Thymus (tissue), 11 donors: ENCODE measurements at regions not wholly inside any gene's neighbourhood (a gene's known extent, or its start where the extent isn't known, plus 50 kb on each side); places are given as distances from the start of the nearest gene placed in this dataset.

Experiments used
- DNase-seq, 9 donors: peaks; one replicate each; pipeline ENCODE4 v3.0.0-alpha.2; 2013; ENCODE audit warnings: low spot score in 9 of 9, low read depth in 6 of 9, missing footprints in 1 of 9
- H3K27ac ChIP-seq, 2 donors: one replicate each; pipeline ENCODE4 v1.5.1; 2013; ENCODE audit warnings: control low read depth in 1 of 2, low read depth in 1 of 2, low read length in 1 of 2, mild to moderate bottlenecking in 1 of 2, moderate library complexity in 1 of 2
- H3K27me3 ChIP-seq, 2 donors: one replicate each; pipeline ENCODE4 v1.5.1; 2013; ENCODE audit warnings: low read length in 1 of 2; ENCODE audit not compliant: control insufficient read depth in 2 of 2, insufficient read depth in 1 of 2
- H3K36me3 ChIP-seq, 2 donors: one replicate each; pipeline ENCODE4 v1.5.1; 2013; ENCODE audit warnings: low read length in 1 of 2, mild to moderate bottlenecking in 1 of 2, moderate library complexity in 1 of 2; ENCODE audit not compliant: control insufficient read depth in 2 of 2, insufficient read depth in 2 of 2
- H3K4me1 ChIP-seq, 2 donors: one replicate each; pipeline ENCODE4 v1.5.1; 2013; ENCODE audit warnings: low read length in 2 of 2; ENCODE audit not compliant: control insufficient read depth in 2 of 2, insufficient read depth in 2 of 2
- H3K4me3 ChIP-seq, 2 donors: one replicate each; pipeline ENCODE4 v1.5.1; 2013; ENCODE audit warnings: low read length in 2 of 2, control low read depth in 1 of 2, mild to moderate bottlenecking in 1 of 2
- H3K9me3 ChIP-seq, 2 donors: one replicate each; pipeline ENCODE4 v1.5.1; 2013; ENCODE audit warnings: low read length in 1 of 2, mild to moderate bottlenecking in 1 of 2; ENCODE audit not compliant: control insufficient read depth in 2 of 2, insufficient read depth in 1 of 2
- WGBS: extraction: QIAGEN DNeasy Blood & Tissue Kit; methylation state at CpG from one replicate; pipeline ENCODE4 v1.1.7; 2013; 5-methylcytosine and 5-hydroxymethylcytosine counted together
- donor health status: healthy.

- Histone ChIP-seq H3K9me3 (no peaks in the 10 kb centered on the region), H3K27me3 (peaks cover 0 to 11% of the 10 kb centered on the region in 2 donors), H3K36me3 (no peaks in the 10 kb centered on the region), H3K4me1 (peaks cover 6 to 24% of the 10 kb centered on the region in 2 donors), H3K4me3 (no peak overlapping the region), H3K27ac (no peak overlapping the region)
- WGBS = 95% methylated on average over 17 of the region's 17 CpGs
- no peak for DNase-seq
Measured at GRCh38 chrX:39813631-39814277, 284.0 kb downstream of the BCOR start.

GRCh38 chrX:39814391-39814790, 283.4 kb downstream of the BCOR start:
- DNase-seq = peak; percentile 16 to 76 (median 44)
- Histone ChIP-seq H3K27ac (no peak overlapping the region), H3K4me3 (no peak overlapping the region), H3K27me3 (peaks cover 0 to 17% of the 10 kb centered on the region in 2 donors), H3K4me1 (peaks cover 6 to 24% of the 10 kb centered on the region in 2 donors), H3K36me3 (no peaks in the 10 kb centered on the region), H3K9me3 (no peaks in the 10 kb centered on the region)
- 62% methylated on average over 4 of the region's 4 CpGs for WGBS

GRCh38 chrX:39815631-39816030, 282.1 kb downstream of the BCOR start:
- no peaks in the 10 kb centered on the region for H3K36me3 ChIP-seq
- peaks cover 6 to 24% of the 10 kb centered on the region in 2 donors for H3K4me1 ChIP-seq
- no peaks in the 10 kb centered on the region for H3K9me3 ChIP-seq
- H3K27ac ChIP-seq = no peak overlapping the region
- 92% methylated on average over 1 of the region's 1 CpG for WGBS
- DNase-seq = peak in 1 of 9 donors; percentile 30
- peaks cover 0 to 30% of the 10 kb centered on the region in 2 donors for H3K27me3 ChIP-seq
- no peak overlapping the region for H3K4me3 ChIP-seq

- Histone ChIP-seq H3K36me3 (no peaks in the 10 kb centered on the region), H3K27ac (peak overlapping the region in 1 of 2 donors; percentile 57), H3K4me3 (no peak overlapping the region), H3K4me1 (peaks cover 6 to 27% of the 10 kb centered on the region in 2 donors), H3K27me3 (peaks cover 0 to 44% of the 10 kb centered on the region in 2 donors), H3K9me3 (no peaks in the 10 kb centered on the region)
- peak in 1 of 9 donors; percentile 37 for DNase-seq
- WGBS = 66% methylated on average over 16 of the region's 16 CpGs
Measured at GRCh38 chrX:39816871-39817731, 280.7 kb downstream of the BCOR start.

- Histone ChIP-seq H3K4me1 (peaks cover 6 to 27% of the 10 kb centered on the region in 2 donors), H3K27me3 (peaks cover 0 to 49% of the 10 kb centered on the region in 2 donors), H3K4me3 (no peak overlapping the region), H3K27ac (no peak overlapping the region), H3K9me3 (no peaks in the 10 kb centered on the region), H3K36me3 (no peaks in the 10 kb centered on the region)
- WGBS = 95% methylated on average over 12 of the region's 12 CpGs
- DNase-seq = no peak
Measured at GRCh38 chrX:39817754-39818470, 279.8 kb downstream of the BCOR start.

- no peak for DNase-seq
- Histone ChIP-seq H3K36me3 (no peaks in the 10 kb centered on the region), H3K9me3 (no peaks in the 10 kb centered on the region), H3K4me3 (no peak overlapping the region), H3K4me1 (peaks cover 6 to 27% of the 10 kb centered on the region in 2 donors), H3K27ac (no peak overlapping the region), H3K27me3 (peaks cover 0 to 50% of the 10 kb centered on the region in 2 donors)
- 71% methylated on average over 7 of the region's 7 CpGs for WGBS
Measured at GRCh38 chrX:39818750-39819149, 279.0 kb downstream of the BCOR start.

GRCh38 chrX:39819921-39820849, 277.6 kb downstream of the BCOR start:
- peaks cover 6 to 24% of the 10 kb centered on the region in 2 donors for H3K4me1 ChIP-seq
- H3K36me3 ChIP-seq = no peaks in the 10 kb centered on the region
- H3K27ac ChIP-seq = no peak overlapping the region
- no peaks in the 10 kb centered on the region for H3K9me3 ChIP-seq
- H3K27me3 ChIP-seq = peaks cover 0 to 48% of the 10 kb centered on the region in 2 donors
- 78% methylated on average over 34 of the region's 34 CpGs for WGBS
- DNase-seq = no peak
- no peak overlapping the region for H3K4me3 ChIP-seq

GRCh38 chrX:39820938-39821708, 276.6 kb downstream of the BCOR start:
- H3K27ac ChIP-seq = no peak overlapping the region
- peaks cover 0 to 48% of the 10 kb centered on the region in 2 donors for H3K27me3 ChIP-seq
- no peaks in the 10 kb centered on the region for H3K36me3 ChIP-seq
- WGBS = 1% methylated on average over 96 of the region's 98 CpGs
- H3K4me1 ChIP-seq = peaks cover 6 to 17% of the 10 kb centered on the region in 2 donors
- no peaks in the 10 kb centered on the region for H3K9me3 ChIP-seq
- peak overlapping the region in 1 of 2 donors; percentile 47 for H3K4me3 ChIP-seq
- no peak for DNase-seq
